ENCODE measurements at regions not wholly inside any gene's neighbourhood (a gene's known extent, or its start where the extent isn't known, plus 50 kb on each side); places are given as distances from the start of the nearest gene placed in this dataset.
"Not testable (repeated sequence)": the region's sequence is repeated elsewhere in the genome, so short reads cannot be mapped to it uniquely, and the experiment has no call there.

GRCh38 chr7:4533339-4533738, 148.8 kb upstream of the FOXK1 start:
- not testable (repeated sequence) for H3K4me1 ChIP-seq (ENCODE audit: control insufficient read depth, insufficient read depth, low read length)

GRCh38 chr7:4549681-4550080, 132.4 kb upstream of the FOXK1 start:
- Histone ChIP-seq H3K4me1 (ENCODE audit: control insufficient read depth, insufficient read depth, low read length) (no peaks in the 10 kb centered on the region), H3K27me3 (ENCODE audit: control insufficient read depth, insufficient read depth, low read length) (no peaks in the 10 kb centered on the region), H3K9ac (ENCODE audit: low read length) (no peak overlapping the region), H3K9me3 (ENCODE audit: control insufficient read depth, low read length) (no peaks in the 10 kb centered on the region), H3K4me3 (ENCODE audit: low read length) (no peak overlapping the region), H3K36me3 (ENCODE audit: control insufficient read depth, insufficient read depth, low read length) (no peaks in the 10 kb centered on the region)

More at GRCh38 chr7:4533339-4533738, 148.8 kb upstream of the FOXK1 start:
- H3K4me3 ChIP-seq (ENCODE audit: low read length); H3K9ac ChIP-seq (ENCODE audit: low read length); H3K27me3 ChIP-seq (ENCODE audit: control insufficient read depth, insufficient read depth, low read length); H3K36me3 ChIP-seq (ENCODE audit: control insufficient read depth, insufficient read depth, low read length); H3K9me3 ChIP-seq (ENCODE audit: control insufficient read depth, low read length): not testable (repeated sequence)

- H3K9ac ChIP-seq (ENCODE audit: low read length) = no peak overlapping the region
- H3K4me3 ChIP-seq (ENCODE audit: low read length) = no peak overlapping the region
- H3K36me3 ChIP-seq (ENCODE audit: control insufficient read depth, insufficient read depth, low read length) = no peaks in the 10 kb centered on the region
- H3K9me3 ChIP-seq (ENCODE audit: control insufficient read depth, low read length) = no peaks in the 10 kb centered on the region
- H3K27me3 ChIP-seq (ENCODE audit: control insufficient read depth, insufficient read depth, low read length) = no peaks in the 10 kb centered on the region
- H3K4me1 ChIP-seq (ENCODE audit: control insufficient read depth, insufficient read depth, low read length) = no peaks in the 10 kb centered on the region
Measured at GRCh38 chr7:4550117-4550516, 132.0 kb upstream of the FOXK1 start.

GRCh38 chr7:4552985-4553384, 129.1 kb upstream of the FOXK1 start:
- H3K9me3 ChIP-seq (ENCODE audit: control insufficient read depth, low read length) = no peaks in the 10 kb centered on the region
- no peak overlapping the region for H3K9ac ChIP-seq (ENCODE audit: low read length)
- H3K36me3 ChIP-seq (ENCODE audit: control insufficient read depth, insufficient read depth, low read length) = no peaks in the 10 kb centered on the region
- H3K4me3 ChIP-seq (ENCODE audit: low read length) = no peak overlapping the region
- no peaks in the 10 kb centered on the region for H3K4me1 ChIP-seq (ENCODE audit: control insufficient read depth, insufficient read depth, low read length)
- H3K27me3 ChIP-seq (ENCODE audit: control insufficient read depth, insufficient read depth, low read length) = no peaks in the 10 kb centered on the region

GRCh38 chr7:4556868-4557793, 125.0 kb upstream of the FOXK1 start:
- H3K27me3 ChIP-seq (ENCODE audit: control insufficient read depth, insufficient read depth, low read length) = no peaks in the 10 kb centered on the region
- H3K9ac ChIP-seq (ENCODE audit: low read length) = no peak overlapping the region
- no peak overlapping the region for H3K4me3 ChIP-seq (ENCODE audit: low read length)
- H3K9me3 ChIP-seq (ENCODE audit: control insufficient read depth, low read length) = no peaks in the 10 kb centered on the region
- H3K36me3 ChIP-seq (ENCODE audit: control insufficient read depth, insufficient read depth, low read length) = no peaks in the 10 kb centered on the region
- no peaks in the 10 kb centered on the region for H3K4me1 ChIP-seq (ENCODE audit: control insufficient read depth, insufficient read depth, low read length)

- H3K4me3 ChIP-seq (ENCODE audit: low read length) = no peak overlapping the region
- no peaks in the 10 kb centered on the region for H3K36me3 ChIP-seq (ENCODE audit: control insufficient read depth, insufficient read depth, low read length)
- no peaks in the 10 kb centered on the region for H3K27me3 ChIP-seq (ENCODE audit: control insufficient read depth, insufficient read depth, low read length)
- H3K4me1 ChIP-seq (ENCODE audit: control insufficient read depth, insufficient read depth, low read length) = no peaks in the 10 kb centered on the region
- H3K9ac ChIP-seq (ENCODE audit: low read length) = no peak overlapping the region
- no peaks in the 10 kb centered on the region for H3K9me3 ChIP-seq (ENCODE audit: control insufficient read depth, low read length)
Measured at GRCh38 chr7:4561795-4562194, 120.3 kb upstream of the FOXK1 start.

- Histone ChIP-seq H3K9ac (ENCODE audit: low read length) (no peak overlapping the region), H3K4me3 (ENCODE audit: low read length) (no peak overlapping the region), H3K27me3 (ENCODE audit: control insufficient read depth, insufficient read depth, low read length) (no peaks in the 10 kb centered on the region), H3K9me3 (ENCODE audit: control insufficient read depth, low read length) (no peaks in the 10 kb centered on the region), H3K4me1 (ENCODE audit: control insufficient read depth, insufficient read depth, low read length) (no peaks in the 10 kb centered on the region), H3K36me3 (ENCODE audit: control insufficient read depth, insufficient read depth, low read length) (no peaks in the 10 kb centered on the region)
Measured at GRCh38 chr7:4566714-4567113, 115.4 kb upstream of the FOXK1 start.

- Histone ChIP-seq H3K36me3 (ENCODE audit: control insufficient read depth, insufficient read depth, low read length) (no peaks in the 10 kb centered on the region), H3K4me1 (ENCODE audit: control insufficient read depth, insufficient read depth, low read length) (no peaks in the 10 kb centered on the region), H3K9ac (ENCODE audit: low read length) (no peak overlapping the region), H3K27me3 (ENCODE audit: control insufficient read depth, insufficient read depth, low read length) (no peaks in the 10 kb centered on the region), H3K9me3 (ENCODE audit: control insufficient read depth, low read length) (no peaks in the 10 kb centered on the region), H3K4me3 (ENCODE audit: low read length) (no peak overlapping the region)
Measured at GRCh38 chr7:4574851-4575250, 107.2 kb upstream of the FOXK1 start.

- H3K36me3 ChIP-seq (ENCODE audit: control insufficient read depth, insufficient read depth, low read length) = no peaks in the 10 kb centered on the region
- H3K9ac ChIP-seq (ENCODE audit: low read length) = no peak overlapping the region
- no peaks in the 10 kb centered on the region for H3K4me1 ChIP-seq (ENCODE audit: control insufficient read depth, insufficient read depth, low read length)
- H3K4me3 ChIP-seq (ENCODE audit: low read length) = no peak overlapping the region
- H3K9me3 ChIP-seq (ENCODE audit: control insufficient read depth, low read length) = no peaks in the 10 kb centered on the region
- H3K27me3 ChIP-seq (ENCODE audit: control insufficient read depth, insufficient read depth, low read length) = no peaks in the 10 kb centered on the region
Measured at GRCh38 chr7:4575254-4575653, 106.8 kb upstream of the FOXK1 start.

GRCh38 chr7:4602905-4603842, 78.9 kb upstream of the FOXK1 start:
- H3K27me3 ChIP-seq (ENCODE audit: control insufficient read depth, insufficient read depth, low read length) = no peaks in the 10 kb centered on the region
- H3K4me1 ChIP-seq (ENCODE audit: control insufficient read depth, insufficient read depth, low read length) = no peaks in the 10 kb centered on the region
- H3K9ac ChIP-seq (ENCODE audit: low read length) = no peak overlapping the region
- no peak overlapping the region for H3K4me3 ChIP-seq (ENCODE audit: low read length)
- no peaks in the 10 kb centered on the region for H3K9me3 ChIP-seq (ENCODE audit: control insufficient read depth, low read length)
- H3K36me3 ChIP-seq (ENCODE audit: control insufficient read depth, insufficient read depth, low read length) = no peaks in the 10 kb centered on the region

- Histone ChIP-seq H3K27me3 (ENCODE audit: control insufficient read depth, insufficient read depth, low read length) (no peaks in the 10 kb centered on the region), H3K4me3 (ENCODE audit: low read length) (no peak overlapping the region), H3K9me3 (ENCODE audit: control insufficient read depth, low read length) (no peaks in the 10 kb centered on the region), H3K9ac (ENCODE audit: low read length) (no peak overlapping the region), H3K36me3 (ENCODE audit: control insufficient read depth, insufficient read depth, low read length) (no peaks in the 10 kb centered on the region), H3K4me1 (ENCODE audit: control insufficient read depth, insufficient read depth, low read length) (no peaks in the 10 kb centered on the region)
Measured at GRCh38 chr7:4603843-4604231, 78.3 kb upstream of the FOXK1 start.

- H3K4me3 ChIP-seq (ENCODE audit: low read length) = no peak overlapping the region
- no peaks in the 10 kb centered on the region for H3K27me3 ChIP-seq (ENCODE audit: control insufficient read depth, insufficient read depth, low read length)
- no peaks in the 10 kb centered on the region for H3K36me3 ChIP-seq (ENCODE audit: control insufficient read depth, insufficient read depth, low read length)
- H3K9ac ChIP-seq (ENCODE audit: low read length) = no peak overlapping the region
- H3K9me3 ChIP-seq (ENCODE audit: control insufficient read depth, low read length) = no peaks in the 10 kb centered on the region
- no peaks in the 10 kb centered on the region for H3K4me1 ChIP-seq (ENCODE audit: control insufficient read depth, insufficient read depth, low read length)
Measured at GRCh38 chr7:4604456-4604940, 77.6 kb upstream of the FOXK1 start.

Measured in mucosa of stomach (tissue), 1 donor.